MCF 10A (cell line): ENCODE measurements at regions not wholly inside any gene's neighbourhood (a gene's known extent, or its start where the extent isn't known, plus 50 kb on each side); places are given as distances from the start of the nearest gene placed in this dataset.
A peak's percentile ranks its signal among the peaks of the same experiment; 100 is the strongest.

Source experiments
- BruUV-seq: library from RNA; stranded (reverse); fragments of 400-500 nt; replicated peaks from 2 replicates; lab custom pipeline; 2021; lab: Mats Ljungman, UMichigan
- CTCF ChIA-PET: fragments of 300-600 bp; sonication (Branson Sonifier 250); formaldehyde crosslinking; extraction: SDS; loops from one replicate; lab custom pipeline; 2021; ENCODE audit warnings: antibody characterized with exemption, inconsistent platforms; lab: Yijun Ruan, JAX
- POLR2A ChIA-PET: fragments of 300-600, 350-650 bp; sonication (Branson Sonifier 250); formaldehyde crosslinking; extraction: SDS; loops from one replicate; lab custom pipeline; 2020; ENCODE audit warnings: antibody characterized with exemption, inconsistent platforms; lab: Yijun Ruan, JAX
- DNase-seq: peaks from one replicate; pipeline ENCODE4 v3.0.0-alpha.2; 2018; ENCODE audit not compliant: unreplicated experiment
- H3K27ac Mint-ChIP-seq: one replicate; pipeline ENCODE4 v1.8.0; 2022; ENCODE audit warnings: mild to moderate bottlenecking, low read depth, mixed read lengths; ENCODE audit not compliant: unreplicated experiment
- H3K27me3 Mint-ChIP-seq: one replicate; pipeline ENCODE4 v1.8.0; 2022; ENCODE audit warnings: mixed read lengths; ENCODE audit not compliant: insufficient read depth, unreplicated experiment
- H3K36me3 Mint-ChIP-seq: one replicate; pipeline ENCODE4 v1.8.0; 2022; ENCODE audit warnings: mild to moderate bottlenecking, moderate library complexity, mixed read lengths; ENCODE audit not compliant: insufficient read depth, unreplicated experiment
- H3K4me1 Mint-ChIP-seq: one replicate; pipeline ENCODE4 v1.8.0; 2022; ENCODE audit warnings: mixed read lengths; ENCODE audit not compliant: insufficient read depth, unreplicated experiment
- H3K4me3 Mint-ChIP-seq: one replicate; pipeline ENCODE4 v1.8.0; 2022; ENCODE audit warnings: mild to moderate bottlenecking, moderate library complexity, mixed read lengths; ENCODE audit not compliant: unreplicated experiment
- H3K9me3 Mint-ChIP-seq: one replicate; pipeline ENCODE4 v1.8.0; 2022; ENCODE audit warnings: mixed read lengths; ENCODE audit not compliant: unreplicated experiment
- intact Hi-C: fragments of 100-400 bp; cut with micrococcal nuclease; formaldehyde crosslinking; loops from 2 replicates; pipeline ENCODE4 v1.14.1; 2022
- TF ChIP-seq, protein P1 (sequence below): fragments of 200-600 bp; IDR thresholded peaks from one replicate; pipeline ENCODE4 v1.8.0; 2022; ENCODE audit warnings: antibody characterized with exemption, mild to moderate bottlenecking; ENCODE audit not compliant: unreplicated experiment

DNA sequence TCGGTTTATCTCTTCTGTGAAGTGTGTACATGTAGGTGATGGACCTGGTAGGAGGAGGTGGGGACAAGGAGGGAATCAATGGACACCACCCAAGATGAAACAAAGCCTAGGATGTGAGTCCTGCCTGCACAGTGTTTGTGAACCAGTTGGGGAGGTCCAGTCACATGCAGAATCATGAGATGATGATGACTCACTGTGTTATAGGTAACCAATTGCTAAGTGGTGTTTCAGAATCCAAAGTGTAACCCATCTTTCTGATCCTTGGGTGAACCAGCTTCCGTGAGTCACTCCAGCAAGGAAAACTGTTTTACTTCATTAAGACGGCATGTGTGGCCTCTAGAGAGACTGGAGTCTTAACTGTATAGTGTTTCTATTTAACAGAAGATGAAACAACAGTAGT is 57.9 kb upstream of the HPF1 start:
- H3K27me3 Mint-ChIP-seq = peaks cover 12% of the 10 kb centered on the region
- DNase-seq = peak; percentile 13
- H3K4me3 Mint-ChIP-seq = no peak overlapping the region
- H3K27ac Mint-ChIP-seq = no peak overlapping the region
- H3K4me1 Mint-ChIP-seq = no peaks in the 10 kb centered on the region
- ChIA-PET POLR2A (no interaction called here), CTCF (interaction anchor here (0.8 to 1.5 kb wide), 3 partner anchors 202 to 229 kb away, joined by 3 read pairs; no protein-coding TSS in a partner anchor)
- TF ChIP-seq, protein P1, sequence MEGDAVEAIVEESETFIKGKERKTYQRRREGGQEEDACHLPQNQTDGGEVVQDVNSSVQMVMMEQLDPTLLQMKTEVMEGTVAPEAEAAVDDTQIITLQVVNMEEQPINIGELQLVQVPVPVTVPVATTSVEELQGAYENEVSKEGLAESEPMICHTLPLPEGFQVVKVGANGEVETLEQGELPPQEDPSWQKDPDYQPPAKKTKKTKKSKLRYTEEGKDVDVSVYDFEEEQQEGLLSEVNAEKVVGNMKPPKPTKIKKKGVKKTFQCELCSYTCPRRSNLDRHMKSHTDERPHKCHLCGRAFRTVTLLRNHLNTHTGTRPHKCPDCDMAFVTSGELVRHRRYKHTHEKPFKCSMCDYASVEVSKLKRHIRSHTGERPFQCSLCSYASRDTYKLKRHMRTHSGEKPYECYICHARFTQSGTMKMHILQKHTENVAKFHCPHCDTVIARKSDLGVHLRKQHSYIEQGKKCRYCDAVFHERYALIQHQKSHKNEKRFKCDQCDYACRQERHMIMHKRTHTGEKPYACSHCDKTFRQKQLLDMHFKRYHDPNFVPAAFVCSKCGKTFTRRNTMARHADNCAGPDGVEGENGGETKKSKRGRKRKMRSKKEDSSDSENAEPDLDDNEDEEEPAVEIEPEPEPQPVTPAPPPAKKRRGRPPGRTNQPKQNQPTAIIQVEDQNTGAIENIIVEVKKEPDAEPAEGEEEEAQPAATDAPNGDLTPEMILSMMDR = no peak
- no peaks in the 10 kb centered on the region for H3K36me3 Mint-ChIP-seq
- intact Hi-C loops = no loop called here
- BruUV-seq = no TSS peak
- no peaks in the 10 kb centered on the region for H3K9me3 Mint-ChIP-seq

DNA sequence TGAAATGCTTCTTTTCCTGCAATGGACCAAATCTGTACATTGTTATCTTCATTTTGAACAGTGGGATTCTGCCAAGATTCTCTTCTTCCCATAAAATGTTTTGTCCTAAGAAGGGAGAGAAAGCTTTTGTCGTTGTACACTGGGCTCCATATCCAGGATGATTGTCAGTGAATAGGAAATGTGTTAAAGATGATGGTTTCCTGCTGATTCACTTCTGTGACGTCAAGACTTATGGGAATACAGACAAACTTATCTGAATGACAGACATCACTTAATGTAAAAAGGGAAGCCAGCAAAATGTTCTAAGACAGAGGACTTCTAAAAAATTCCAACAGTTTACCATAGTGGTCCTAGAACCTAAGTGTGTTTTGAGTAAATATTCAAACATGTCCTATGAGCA is 53.7 kb upstream of the HPF1 start:
- TF ChIP-seq, protein P1 = no peak
- intact Hi-C loops = loop anchor here (5.0 kb wide), 1 partner anchor 216 kb away; the partner anchor contains the start of gene MFAP3L
- no peak overlapping the region for H3K27ac Mint-ChIP-seq
- POLR2A ChIA-PET = interaction anchor here (2.0 kb wide), 1 partner anchor 215 kb away, joined by 14 read pairs; the partner anchor contains the start of gene MFAP3L
- no peak for DNase-seq
- BruUV-seq = no TSS peak
- no peak overlapping the region for H3K4me3 Mint-ChIP-seq
- H3K36me3 Mint-ChIP-seq = no peaks in the 10 kb centered on the region
- no peaks in the 10 kb centered on the region for H3K9me3 Mint-ChIP-seq
- H3K27me3 Mint-ChIP-seq = peaks cover 8% of the 10 kb centered on the region
- CTCF ChIA-PET = interaction anchor here (0.6 to 4.2 kb wide), 22 partner anchors 9 to 277 kb away, joined by 3 to 86 read pairs (median 12); partner anchors contain the start of genes AADAT, MFAP3L and NEK1
- H3K4me1 Mint-ChIP-seq = no peaks in the 10 kb centered on the region

DNA sequence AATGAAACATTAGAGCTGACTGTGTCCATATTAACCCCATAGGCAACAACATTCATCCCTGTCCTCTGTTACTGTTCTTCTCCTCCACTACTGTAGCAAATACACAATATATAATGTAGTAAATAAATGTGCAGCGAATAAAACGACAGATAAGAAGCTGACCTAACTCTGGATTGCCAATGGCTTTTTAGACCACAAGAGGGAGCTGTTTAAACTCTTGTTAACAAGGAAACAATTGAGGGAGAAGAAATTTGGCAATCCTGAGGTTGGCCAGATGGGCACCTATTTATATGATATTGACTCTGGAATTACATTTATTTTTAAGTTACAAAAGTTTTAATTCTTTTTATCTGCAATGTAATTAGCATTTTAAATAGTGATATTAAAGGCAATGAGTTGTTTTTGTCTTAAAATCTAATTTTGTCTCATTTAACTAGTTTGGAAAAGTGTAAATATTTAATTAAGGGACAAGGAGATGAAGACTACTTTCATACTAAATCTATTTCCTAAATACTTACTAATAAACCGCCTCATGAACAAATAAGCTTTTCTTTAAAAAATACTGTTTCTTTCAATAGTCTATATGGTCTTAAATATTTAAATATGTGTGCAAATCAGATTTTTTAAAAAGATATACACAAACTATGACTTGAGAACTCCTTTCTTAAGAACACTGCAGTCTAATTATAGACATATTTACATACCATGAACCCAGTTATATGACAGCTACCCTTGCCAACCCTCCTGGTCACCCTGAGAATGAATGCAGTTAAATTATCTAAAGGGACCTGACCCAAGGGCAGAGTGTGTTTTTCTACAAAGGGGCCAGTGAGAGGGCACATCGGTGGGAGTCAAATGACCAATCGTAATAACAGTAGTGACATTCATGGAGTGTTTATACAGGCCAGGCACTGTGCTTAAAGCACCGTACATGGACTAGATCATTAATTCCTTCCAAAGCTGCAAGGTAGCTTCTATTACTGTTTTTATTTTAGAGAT is 52.9 kb upstream of the HPF1 start:
- intact Hi-C loops = loop anchor here (1.0 to 5.0 kb wide), 4 partner anchors 197 to 280 kb away; partner anchors contain the start of gene MFAP3L
- Mint-ChIP-seq H3K4me3 (no peak overlapping the region), H3K27ac (no peak overlapping the region), H3K4me1 (no peaks in the 10 kb centered on the region), H3K27me3 (no peaks in the 10 kb centered on the region), H3K9me3 (no peaks in the 10 kb centered on the region), H3K36me3 (no peaks in the 10 kb centered on the region)
- no TSS peak for BruUV-seq
- POLR2A ChIA-PET = interaction anchor here (1.0 to 2.0 kb wide), 4 partner anchors 188 to 257 kb away, joined by 3 to 14 read pairs (median 5); partner anchors contain the start of gene MFAP3L
- CTCF ChIA-PET = interaction anchor here (0.6 to 4.2 kb wide), 49 partner anchors 10 to 1625 kb away, joined by 3 to 86 read pairs (median 6); partner anchors contain the start of genes AADAT, HPF1, MFAP3L and NEK1
- TF ChIP-seq, protein P1 = peak; percentile 64
- DNase-seq = peak; percentile 86
